ENCODE measurements at regions not wholly inside any gene's neighbourhood (a gene's known extent, or its start where the extent isn't known, plus 50 kb on each side); places are given as distances from the start of the nearest gene placed in this dataset.

DNA sequence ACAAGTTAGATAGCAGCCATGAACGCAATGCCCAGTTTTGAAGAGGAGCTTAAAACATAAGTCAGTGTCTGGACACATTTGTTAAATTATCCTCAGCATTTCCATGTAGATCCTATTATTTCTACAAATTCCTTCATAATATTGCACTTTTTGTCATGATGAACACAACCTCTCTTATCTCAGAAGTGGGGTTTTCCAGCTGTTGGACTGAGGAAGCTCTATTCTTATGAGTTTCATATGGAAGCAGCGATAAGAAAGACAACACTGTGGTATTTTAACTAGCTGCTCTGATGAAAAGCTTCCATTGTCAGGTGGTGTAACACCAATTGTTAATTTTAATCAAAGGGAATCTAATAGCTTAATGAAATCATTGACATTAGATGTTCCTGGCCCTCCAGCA, 308.7 kb downstream of the GBA3 start:
- no peak for DNase-seq

DNA sequence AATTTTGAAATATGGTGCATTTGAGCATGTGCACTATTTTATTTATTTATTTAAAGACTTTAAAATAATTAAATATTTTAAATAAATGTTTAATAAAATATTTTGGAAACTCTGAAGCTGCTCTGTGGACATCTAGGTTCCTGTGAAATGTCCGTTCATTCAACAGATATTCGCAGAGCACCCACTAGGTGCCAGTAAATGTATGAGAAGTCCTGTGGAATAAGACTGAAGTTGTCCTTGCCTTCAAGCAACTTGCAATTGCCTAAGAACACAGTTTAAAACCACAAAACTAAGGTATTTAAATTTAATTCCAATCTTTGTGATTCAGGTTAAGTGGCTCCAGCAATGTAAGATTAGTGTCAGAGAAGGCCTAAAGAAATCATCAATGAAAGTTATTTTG, 306.7 kb downstream of the GBA3 start:
- no peak for DNase-seq

DNA sequence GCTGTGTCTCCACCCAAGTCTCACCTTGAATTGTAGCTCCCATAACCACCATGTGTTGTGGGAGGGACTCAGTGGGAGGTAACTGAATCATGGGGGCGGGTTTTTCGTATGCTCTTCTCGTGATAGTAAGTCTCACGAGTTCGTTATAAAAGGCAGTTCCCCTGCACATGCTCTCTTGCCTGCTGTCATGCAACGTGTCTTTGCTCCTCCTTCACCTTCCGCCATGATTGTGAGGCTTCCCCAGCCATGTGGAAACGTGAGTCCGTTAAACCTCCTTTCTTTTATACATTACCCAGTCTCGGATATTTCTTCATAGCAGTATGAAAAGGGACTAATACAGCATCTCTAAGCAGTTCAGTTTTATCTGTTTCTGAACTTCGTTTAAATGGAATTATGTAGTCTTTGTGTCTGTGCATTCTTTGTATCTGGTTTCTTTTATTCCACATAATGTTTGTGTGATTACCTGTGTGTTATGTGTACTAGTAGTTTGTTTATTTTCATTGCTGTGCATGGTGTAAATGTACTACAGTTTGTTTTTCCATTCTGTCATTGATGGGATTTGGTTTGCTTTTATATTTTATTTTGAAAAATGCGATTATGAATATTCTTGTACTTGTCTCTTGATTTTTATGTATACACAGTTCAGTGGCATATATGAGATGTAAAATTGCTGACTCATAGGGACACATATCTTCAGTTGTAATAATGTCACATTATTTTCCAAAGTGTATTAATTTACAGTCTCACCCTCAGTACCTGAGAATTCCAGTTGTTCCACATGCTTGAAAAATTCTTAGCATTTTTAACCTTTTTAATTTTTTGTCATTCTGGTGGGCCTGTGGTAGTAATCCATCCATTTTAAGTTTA, 304.9 kb downstream of the GBA3 start:
- no peak for DNase-seq

DNA sequence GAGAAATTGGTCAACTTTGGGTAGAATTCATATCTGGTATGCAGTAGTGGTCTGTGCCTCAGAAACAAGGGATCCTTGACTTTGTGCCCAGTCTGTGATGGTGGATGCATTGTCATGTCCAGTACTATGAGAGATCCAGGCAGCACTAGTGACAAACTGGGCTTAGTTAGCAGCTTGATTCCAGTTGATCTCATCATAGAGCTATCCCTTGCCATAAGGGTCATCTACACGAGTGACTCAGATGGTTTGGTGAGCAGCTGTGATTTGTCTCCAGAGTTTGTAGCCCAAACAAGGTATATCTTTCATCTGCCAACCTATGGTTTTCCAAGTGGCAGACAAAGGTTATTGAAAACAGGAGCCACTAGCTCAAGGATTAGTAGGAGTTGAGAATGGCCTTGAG, 298.8 kb downstream of the GBA3 start:
- no peak for DNase-seq

DNA sequence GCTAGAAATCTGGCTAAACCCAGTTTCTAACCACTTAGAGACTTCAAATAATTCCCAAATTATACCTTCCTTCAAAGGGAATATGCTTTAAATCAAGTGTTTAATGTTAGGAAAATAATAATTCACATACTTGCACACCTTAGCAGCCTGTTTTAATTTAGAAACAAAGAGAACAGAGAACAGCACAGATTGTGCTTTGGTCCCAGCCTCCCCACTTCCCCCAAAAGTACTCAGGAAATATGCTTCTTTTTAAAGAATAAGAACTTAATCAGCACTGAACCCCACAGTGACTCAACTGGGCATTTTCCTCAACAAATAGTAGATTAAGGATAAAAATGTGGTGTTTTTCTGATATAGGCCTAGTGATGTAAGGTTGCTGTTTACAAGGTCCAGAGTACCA, 295.8 kb downstream of the GBA3 start:
- no peak for DNase-seq

DNA sequence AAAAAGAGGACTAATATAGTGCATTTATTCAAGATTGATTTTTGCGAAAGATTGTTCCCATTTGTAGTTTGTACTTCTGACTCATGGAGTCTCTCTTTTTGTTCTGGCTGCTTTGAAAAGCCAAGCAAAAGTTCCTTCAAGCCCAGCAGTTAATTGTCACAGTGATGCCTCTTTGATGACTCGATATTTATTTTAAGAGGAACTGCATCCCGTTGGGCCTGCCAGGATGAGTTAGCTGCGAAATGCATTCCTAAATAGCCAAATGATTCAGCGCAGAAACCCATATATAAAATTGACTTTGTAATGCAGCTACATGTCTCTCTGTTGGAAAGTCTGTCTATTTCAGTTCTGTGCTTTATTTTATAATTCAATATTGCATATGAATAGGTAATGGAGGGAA, 295.1 kb downstream of the GBA3 start:
- no peak for DNase-seq

DNA sequence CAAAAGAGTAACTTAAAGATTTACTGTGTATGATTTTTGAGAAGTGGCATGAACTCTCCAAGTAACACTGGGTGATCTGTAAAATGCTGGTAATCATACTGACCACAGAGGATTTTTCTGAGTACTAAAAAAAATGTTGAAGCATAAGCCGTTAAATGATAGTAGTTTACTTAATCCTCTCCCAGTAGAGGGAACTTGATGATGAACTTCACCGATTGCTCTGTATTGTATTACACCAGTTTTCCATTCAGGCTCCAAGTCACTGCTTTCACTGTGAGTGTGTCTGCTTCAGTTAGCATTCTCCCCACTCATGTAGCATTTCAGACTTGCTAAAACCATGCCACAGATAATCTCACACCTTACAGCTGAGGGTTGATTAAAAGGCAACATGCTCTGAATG, 294.1 kb downstream of the GBA3 start:
- no peak for DNase-seq

DNA sequence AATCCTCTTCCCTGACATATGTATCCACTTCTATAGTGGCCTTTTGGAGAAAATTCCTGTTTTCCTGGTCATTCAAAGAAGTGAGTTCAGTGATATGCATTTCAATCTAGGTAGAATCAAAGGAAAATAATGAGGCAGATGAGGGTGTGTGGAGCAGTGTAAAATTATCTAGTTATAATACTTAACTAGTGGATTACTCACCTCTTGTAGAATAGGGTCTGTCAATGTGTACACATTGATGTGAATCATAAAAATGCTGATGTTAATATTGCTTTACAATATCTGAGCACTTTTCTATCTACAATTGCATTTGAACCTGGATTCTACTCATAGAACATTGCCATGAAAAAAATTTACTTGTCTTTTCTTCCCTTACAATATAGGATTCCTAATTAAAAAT, 293.5 kb downstream of the GBA3 start:
- no peak for DNase-seq

DNA sequence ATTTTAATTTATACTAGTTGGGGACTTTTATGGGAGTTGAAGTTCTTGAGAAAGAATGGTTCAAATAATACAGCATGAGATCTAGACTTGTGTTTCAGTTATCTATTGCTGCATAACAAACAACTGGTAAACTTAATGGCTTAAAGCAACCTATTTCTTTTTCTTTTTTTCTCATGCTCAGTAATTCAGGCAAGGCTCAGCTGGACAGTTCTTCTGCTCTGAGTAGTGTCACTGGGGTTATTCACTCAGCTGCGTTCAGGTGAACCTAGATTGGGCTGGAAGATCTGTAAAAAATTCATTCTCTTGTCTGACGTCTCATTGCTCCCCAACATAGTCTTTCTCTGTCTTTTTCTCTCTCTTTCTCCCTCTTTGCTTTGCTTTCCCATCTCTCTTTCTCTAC, 291.7 kb downstream of the GBA3 start:
- no peak for DNase-seq

DNA sequence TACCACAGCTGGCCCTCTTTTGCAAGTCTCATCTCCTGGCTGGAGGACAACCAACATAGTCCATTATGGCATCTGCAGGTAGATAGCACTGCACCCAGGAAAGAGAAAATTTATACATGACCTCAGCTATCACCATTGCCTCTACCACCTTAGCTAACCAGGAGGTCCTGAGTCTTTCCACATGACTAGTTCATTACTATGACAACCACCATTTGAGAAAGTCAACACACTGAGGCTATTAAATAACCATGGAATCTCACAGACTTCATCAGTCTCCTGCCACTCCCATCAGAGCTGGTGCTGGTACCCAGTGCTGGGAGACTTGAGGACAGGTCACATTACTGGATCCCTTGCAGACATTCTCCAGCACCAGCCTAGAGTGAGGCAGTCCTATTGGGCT, 285.9 kb downstream of the GBA3 start:
- DNase-seq: no peak

DNA sequence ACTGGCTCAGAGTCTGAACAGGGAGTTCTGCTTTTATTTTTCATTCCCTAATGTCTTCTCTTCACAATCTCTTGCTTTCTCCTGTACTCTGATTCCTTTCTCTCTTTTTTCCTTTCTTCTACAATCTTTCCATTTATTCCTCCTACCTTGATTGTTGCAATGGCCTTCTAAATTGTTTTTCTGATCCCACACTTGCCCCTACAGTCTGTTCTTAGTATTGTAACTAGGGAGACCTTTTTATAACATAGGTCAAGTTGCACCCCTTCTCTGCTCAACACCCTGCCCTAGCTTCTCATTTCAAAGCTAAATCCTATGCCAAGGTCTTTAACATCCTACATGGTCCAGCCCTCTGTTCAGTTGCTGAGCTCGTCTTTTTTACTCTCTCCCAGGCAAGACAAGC, 277.9 kb downstream of the GBA3 start:
- DNase-seq: no peak

DNA sequence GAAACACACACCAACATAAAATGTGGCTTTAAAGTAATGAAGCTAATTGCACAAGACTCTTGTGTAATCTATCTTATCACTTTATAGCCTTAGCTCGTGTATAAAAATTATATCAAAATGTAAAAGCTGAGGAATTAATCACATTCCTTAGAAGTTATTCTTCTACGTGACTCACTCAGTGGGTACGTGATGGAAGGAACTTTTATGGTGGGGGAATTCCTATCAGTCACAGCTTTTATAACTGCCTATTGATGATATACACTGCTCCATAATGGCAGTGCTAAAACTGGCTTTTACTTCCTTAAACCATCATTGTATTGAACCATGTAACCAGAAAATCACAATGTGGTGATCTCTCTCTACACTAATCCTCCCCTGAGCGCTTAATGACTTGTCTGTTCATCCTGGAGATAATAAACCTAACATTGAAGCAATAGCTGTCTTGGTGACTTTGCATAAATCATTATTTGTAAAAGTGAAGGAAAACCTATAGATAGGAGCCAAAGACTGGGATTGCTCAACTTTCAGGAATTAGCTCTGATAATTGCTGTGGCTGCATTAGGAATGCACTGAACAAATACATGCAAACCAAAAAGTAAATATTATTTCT, 276.7 kb downstream of the GBA3 start:
- DNase-seq: peak; percentile 71

DNA sequence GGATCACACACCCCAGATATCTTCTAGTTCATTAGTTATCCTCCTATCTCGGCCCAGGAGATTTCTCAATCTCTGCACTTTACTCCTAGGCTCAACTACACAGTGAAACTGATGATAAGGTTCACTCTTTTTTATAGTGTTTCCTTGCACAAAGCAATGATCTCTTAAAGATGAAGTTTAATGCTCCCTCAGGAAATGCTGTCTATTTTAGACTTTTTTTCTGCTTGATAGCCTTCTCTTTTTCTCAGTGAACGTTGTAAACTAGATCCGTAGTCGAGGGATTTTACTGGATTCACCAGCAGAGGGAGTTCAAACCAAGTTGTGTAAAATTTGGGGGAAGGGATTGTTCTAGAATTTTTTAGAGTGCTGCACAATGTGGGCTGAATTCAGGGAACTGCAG, 269.6 kb downstream of the GBA3 start:
- DNase-seq: peak; percentile 17

DNA sequence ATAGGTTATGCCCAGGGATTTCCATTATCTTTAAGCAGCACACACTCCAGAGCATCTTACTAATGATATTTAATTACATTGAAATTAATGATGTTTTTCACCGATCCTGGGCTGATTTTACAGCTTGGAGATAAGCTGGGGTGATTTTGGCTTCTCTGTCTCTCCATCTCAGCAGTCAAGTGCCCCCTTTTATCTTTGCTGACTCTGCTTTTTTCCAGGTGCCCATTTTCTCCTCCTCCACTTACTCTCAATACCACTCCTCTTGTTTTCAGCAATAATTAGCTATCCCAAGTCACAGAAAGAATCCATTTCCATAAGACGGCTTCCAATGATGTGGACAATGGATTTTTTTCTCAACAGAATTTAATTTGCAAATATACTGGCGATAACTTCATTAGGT, 266.7 kb downstream of the GBA3 start:
- no peak for DNase-seq

DNA sequence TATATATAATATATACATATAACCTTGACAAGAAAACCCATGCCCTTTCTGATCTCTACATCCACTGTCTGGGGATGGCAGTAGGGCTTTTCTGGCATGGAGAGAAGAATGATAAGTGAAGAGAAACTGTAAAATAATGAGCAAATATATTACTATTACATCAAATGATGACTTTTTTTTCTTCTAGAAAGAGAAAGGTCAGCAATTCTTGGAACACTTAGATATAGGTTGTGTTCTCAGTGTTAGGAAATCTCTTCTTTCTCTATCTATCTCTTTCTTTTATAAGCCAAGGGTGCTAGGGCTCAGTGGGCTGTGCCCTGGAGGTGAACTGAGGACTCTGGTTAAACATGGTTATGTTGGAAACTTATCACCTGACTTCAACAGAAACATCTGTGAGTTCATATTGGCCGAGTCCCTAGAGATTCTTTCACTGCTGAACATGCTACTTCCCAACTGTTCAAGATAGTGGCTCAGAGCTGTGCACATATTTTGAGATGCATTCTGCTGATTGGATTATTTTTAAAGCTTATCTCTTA, 265.1 kb downstream of the GBA3 start:
- DNase-seq: no peak

DNA sequence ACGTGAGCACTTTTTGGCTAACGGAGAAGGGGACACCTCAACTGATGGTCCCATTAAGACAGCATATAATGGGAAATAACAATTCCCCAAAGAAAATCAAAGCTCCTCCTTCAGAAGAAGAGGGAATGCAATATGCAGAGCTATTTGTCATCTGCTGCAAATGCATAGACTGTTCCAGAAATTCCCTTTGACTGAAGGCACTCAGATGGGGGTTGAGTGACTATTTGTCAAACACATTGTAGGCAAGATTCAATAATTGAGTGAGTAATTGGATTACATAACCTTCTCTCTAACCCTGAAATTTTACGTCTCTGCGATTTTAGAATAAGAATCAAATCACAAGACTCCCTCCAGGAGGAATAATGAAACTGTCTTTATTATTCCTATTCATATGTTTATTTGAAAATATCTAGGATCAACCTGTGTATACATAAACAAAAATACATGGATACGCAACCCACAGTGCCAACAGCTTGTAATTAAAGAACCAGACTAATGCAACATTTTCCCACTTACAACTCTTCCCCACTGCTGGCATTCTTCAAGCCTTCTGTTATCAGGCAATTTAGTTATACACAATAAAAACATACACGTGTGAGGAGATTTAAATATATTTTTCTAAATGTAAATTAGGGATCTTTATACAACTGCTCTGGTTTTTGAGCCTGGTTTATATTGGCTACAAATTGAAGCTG, 256.6 kb downstream of the GBA3 start:
- no peak for DNase-seq

DNA sequence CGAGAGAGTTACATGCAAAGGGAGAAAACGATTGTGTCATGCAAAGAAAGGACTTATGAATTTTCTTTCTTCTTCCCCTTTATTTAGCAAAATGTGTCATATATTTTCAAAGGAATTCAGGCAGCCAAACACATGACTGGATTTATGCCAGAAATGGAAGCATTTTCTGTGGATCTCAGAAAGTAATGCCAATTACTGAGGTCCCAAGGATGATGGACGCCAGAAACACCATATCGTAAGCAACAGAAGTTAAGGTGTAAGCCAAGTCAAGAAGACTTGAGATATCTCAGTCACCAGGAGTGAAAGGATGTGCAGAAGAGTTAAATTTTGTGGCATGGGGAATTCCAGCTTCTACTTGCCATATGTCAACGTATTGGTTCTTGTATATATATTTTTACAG, 255.1 kb downstream of the GBA3 start:
- no peak for DNase-seq

DNA sequence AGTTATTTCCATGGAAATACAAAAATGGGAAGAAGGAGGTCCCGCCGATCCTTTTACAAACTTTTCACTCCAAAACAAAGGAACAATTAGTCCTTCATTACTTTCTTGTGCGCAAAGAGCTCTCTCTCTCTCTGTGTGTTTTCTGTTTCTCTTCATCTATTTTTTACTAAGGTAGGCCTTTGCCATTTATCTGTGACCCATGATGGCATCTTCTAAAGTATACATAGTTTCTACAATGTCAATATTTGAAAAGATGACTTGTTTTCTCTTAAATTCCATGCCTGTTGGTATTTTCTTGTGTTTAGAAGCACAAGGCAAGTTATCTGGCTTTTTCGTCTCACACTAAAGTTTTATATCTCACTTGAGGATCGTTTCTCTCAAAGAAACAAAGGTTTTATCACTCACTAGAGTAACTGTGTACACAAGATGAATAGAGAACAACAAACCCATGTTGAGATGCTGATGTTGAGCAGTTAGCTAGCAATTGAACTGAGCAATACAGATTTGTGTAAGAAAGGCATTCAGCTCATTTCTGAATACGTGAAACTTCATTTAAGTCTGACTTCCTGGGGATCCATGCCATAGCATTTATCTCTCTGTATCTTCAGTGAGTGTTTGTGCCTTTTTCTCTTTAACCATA, 250.3 kb downstream of the GBA3 start:
- DNase-seq: no peak

DNA sequence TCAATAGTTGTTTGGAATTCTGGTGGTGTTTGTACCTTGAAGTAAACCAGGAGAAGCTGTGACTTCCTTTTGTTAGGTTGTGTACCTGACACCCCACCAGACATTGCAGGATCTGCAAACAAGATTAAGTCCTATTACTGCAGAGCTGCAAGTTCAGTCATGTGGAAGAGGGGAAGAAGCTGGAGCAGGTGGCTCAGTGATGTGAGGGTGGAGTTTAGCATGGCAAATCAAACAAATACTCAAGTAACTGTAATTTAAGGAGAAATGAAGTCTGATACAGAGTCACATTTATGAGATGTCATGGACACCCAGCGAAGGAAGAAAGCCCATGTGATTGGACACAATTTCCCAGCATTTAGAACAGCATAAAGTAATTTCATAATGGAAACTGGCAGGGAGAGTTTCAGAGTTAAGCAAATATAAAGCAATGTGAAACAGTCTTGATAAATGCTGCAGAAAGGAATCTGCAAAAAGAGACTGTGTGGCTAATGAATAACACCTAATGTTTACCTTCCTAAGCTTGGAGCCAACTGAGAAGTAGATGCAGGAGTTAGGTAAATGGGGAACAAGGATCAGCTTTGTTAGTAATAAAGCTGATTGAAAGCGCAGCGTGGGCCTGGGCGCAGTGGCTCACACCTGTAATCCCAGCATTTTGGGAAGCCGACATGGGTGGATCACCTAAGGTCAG, 249.1 kb downstream of the GBA3 start:
- no peak for DNase-seq

DNA sequence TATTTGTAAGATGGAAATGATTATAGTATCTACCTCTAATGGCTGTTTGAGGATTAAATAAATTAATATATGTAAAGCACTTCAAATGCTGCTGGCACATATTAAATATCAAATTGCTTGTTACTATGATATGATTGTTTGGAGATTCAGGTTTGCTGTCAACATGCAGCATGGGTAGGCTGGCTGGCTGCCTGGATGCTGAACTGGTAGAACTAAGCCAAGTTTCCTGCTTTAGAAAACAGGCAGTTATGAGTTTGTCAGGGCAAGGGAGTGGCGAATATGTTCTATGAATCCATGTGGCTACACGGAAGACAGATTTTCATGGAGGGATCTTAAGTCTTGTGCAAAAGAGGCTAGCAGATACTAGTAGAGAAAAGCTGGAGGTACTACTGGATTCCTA, 239.6 kb downstream of the GBA3 start:
- DNase-seq: no peak

DNA sequence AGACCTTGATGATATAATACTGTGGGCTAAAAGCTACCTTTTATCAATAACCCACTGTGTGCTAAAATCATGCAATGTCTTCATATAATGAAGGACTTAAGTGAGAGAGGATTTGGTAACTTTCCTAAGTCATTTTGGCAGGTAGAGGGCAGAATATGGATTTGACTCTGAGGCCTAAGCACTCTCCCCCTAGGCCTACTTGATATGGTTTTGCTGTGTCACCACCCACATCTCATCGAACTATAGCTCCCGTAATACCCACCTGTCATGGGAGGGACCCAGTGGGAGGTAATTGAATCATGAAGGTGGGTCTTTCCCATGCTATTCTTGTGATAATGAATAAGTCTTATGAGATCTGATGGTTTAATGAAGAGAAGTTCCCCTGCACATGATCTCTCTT, 229.7 kb downstream of the GBA3 start:
- DNase-seq: no peak

DNA sequence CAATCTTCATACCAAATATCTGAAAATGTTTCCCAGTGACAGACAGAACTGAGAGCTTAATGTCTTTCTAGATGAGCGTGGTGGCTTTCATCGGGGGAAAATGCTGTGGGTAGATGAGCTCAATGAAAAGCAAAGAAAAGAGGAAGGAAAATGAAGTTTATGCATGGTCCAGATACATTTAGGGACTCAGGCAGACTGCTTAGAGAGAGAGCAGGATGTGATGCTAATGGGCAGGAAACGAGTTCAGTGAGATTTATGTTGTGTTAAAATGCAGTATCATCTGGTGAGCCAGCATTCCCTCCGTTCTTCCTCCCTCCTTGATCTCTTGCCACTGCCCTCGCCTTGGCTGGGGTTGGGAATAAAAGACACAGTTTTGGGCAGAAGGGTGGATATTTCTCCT, 229.2 kb downstream of the GBA3 start:
- DNase-seq: no peak

DNA sequence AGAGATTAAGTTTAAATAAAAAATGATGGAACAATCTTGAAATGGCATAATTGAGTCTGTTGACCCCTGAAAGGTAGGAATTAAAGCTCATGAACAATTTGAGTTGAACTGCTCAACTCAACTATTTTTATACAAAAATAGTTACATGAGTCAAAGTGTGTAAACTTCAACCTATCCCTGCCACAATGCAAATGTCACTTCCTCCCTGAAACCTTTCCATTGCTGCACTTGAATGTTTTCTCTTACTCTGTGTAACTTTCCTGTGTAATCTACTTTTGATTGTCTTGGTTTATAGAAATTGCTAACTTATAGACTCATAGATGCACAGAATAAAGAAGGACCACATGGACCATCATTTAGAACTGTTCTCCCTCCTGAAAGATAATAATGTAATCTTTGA, 218.5 kb downstream of the GBA3 start:
- no peak for DNase-seq
